PFSK-1 (cell line): ENCODE measurements at regions not wholly inside any gene's neighbourhood (a gene's known extent, or its start where the extent isn't known, plus 50 kb on each side); places are given as distances from the start of the nearest gene placed in this dataset.

Experiments
- FOXP2 ChIP-seq: optimal IDR thresholded peaks from 2 replicates; pipeline ENCODE3; 2011; ENCODE audit warnings: borderline replicate concordance, control low read depth, inconsistent platforms; ENCODE audit not compliant: insufficient read depth; ENCODE audit errors: extremely low read length, extremely low read depth
- POLR2AphosphoS5 ChIP-seq: IDR thresholded peaks from 2 replicates; pipeline ENCODE4 v1.6.1; 2012; ENCODE audit warnings: low read depth, mild to moderate bottlenecking, control low read depth, low read length, moderate library complexity
- REST ChIP-seq, 2 experiments: IDR thresholded peaks; 2 replicates each; pipeline versions ENCODE4 v1.6.1 to v1.8.0; 2011 to 2012; ENCODE audit warnings: low read depth in 2 of 2, low read length in 2 of 2, control low read depth in 1 of 2, inconsistent platforms in 1 of 2, mild to moderate bottlenecking in 1 of 2, moderate library complexity in 1 of 2; ENCODE audit not compliant: insufficient read depth in 1 of 2
- SIN3A ChIP-seq: IDR thresholded peaks from 2 replicates; pipeline ENCODE4 v1.6.1; 2012; ENCODE audit warnings: mild to moderate bottlenecking, low read length, moderate library complexity, borderline replicate concordance; ENCODE audit not compliant: insufficient read depth
- TAF1 ChIP-seq: IDR thresholded peaks from 2 replicates; pipeline ENCODE4 v1.6.1; 2012; ENCODE audit warnings: low read length, control low read depth, borderline replicate concordance; ENCODE audit not compliant: insufficient read depth

- TF ChIP-seq REST (IDR thresholded peaks at IDR 0.05; ENCODE audit: insufficient read depth in 1 of 2, low read depth in 2 of 2, low read length in 2 of 2) (no peak), FOXP2 (no peak), POLR2AphosphoS5 (no peak), TAF1 (no peak), SIN3A (no peak)
Measured at GRCh38 chr6:140731741-140732140, 1357.3 kb upstream of the CITED2 start.
